GM12878 (cell line): ENCODE measurements at regions not wholly inside any gene's neighbourhood (a gene's known extent, or its start where the extent isn't known, plus 50 kb on each side); places are given as distances from the start of the nearest gene placed in this dataset.

Source experiments
- ATAC-seq: fragments of 200-7000 bp; cut with Tn5 transposase; 3 replicates; pipeline ENCODE4 v1.9.1; 2020; ENCODE audit warnings: mild to moderate bottlenecking, moderate library complexity
- BruUV-seq: library from RNA; stranded (reverse); fragments of 400-500 nt; replicated peaks from 2 replicates; lab custom pipeline; 2021; lab: Mats Ljungman, UMichigan
- CTCF ChIA-PET: fragments of 300-600 bp; sonication (Branson Sonifier 250); formaldehyde crosslinking; extraction: SDS; loops from one replicate; lab custom pipeline; 2021; ENCODE audit warnings: inconsistent platforms; lab: Yijun Ruan, JAX
- POLR2A ChIA-PET: fragments of 350-600 bp; formaldehyde crosslinking; extraction: SDS; loops from one replicate; lab custom pipeline; 2021; ENCODE audit warnings: inconsistent platforms; lab: Charles Lee
- RAD21 ChIA-PET: fragments of 300-600 bp; sonication (Branson Sonifier 250); formaldehyde crosslinking; loops from one replicate; lab custom pipeline; 2023; ENCODE audit warnings: antibody characterized with exemption; ENCODE audit not compliant: unreplicated experiment; lab: Charles Lee
- SMC1A ChIA-PET: fragments of 300-600 bp; sonication (Branson Sonifier 250); formaldehyde crosslinking; loops from one replicate; lab custom pipeline; 2023; ENCODE audit not compliant: unreplicated experiment, uncharacterized antibody; lab: Charles Lee
- DNase-seq: peaks from one replicate; pipeline ENCODE4 v3.0.0-alpha.2; 2011; ENCODE audit warnings: low read depth, low spot score
- FAIRE-seq: peaks from 3 replicates; lab custom pipeline; 2011; peaks lifted over from hg19 to GRCh38; lab: Jason Lieb, UNC
- H2AFZ ChIP-seq: 2 replicates; pipeline ENCODE4 v1.6.0; 2011; ENCODE audit warnings: low read depth, low read length, control low read depth; ENCODE audit not compliant: control insufficient read depth
- H3K27ac ChIP-seq: 2 replicates; pipeline ENCODE4 v1.5.1; 2011; ENCODE audit warnings: control low read depth; ENCODE audit not compliant: control insufficient read depth, insufficient read depth
- H3K27me3 ChIP-seq, 2 experiments: replicated peaks in 1 of 2; 2 replicates each; pipeline versions ENCODE4 v1.6.0 to v1.6.1; 2011; ENCODE audit warnings: low read length in 1 of 2; ENCODE audit not compliant: control insufficient read depth in 2 of 2, insufficient read depth in 2 of 2
- H3K36me3 ChIP-seq, 2 experiments: 2 replicates each; pipeline ENCODE4 v1.5.1; 2011; ENCODE audit warnings: low read length in 1 of 2; ENCODE audit not compliant: control insufficient read depth in 2 of 2, insufficient read depth in 2 of 2
- H3K4me1 ChIP-seq: 2 replicates; pipeline ENCODE4 v1.6.1; 2011; ENCODE audit warnings: mild to moderate bottlenecking, low read length, moderate library complexity, mixed read lengths; ENCODE audit not compliant: control insufficient read depth, insufficient read depth
- H3K4me2 ChIP-seq: 2 replicates; pipeline ENCODE4 v1.6.0; 2011; ENCODE audit warnings: control low read depth; ENCODE audit not compliant: control insufficient read depth, insufficient read depth
- H3K4me3 ChIP-seq: fragments of 200-600 bp; sonication (generic); 2 replicates; pipeline ENCODE4 v1.5.1; 2016
- H3K79me2 ChIP-seq: 2 replicates; pipeline ENCODE4 v1.6.0; 2011; ENCODE audit warnings: low read length; ENCODE audit not compliant: control insufficient read depth, insufficient read depth
- H3K9ac ChIP-seq: 2 replicates; pipeline ENCODE4 v1.8.0; 2011; ENCODE audit warnings: low read length, control low read depth, mixed read lengths; ENCODE audit not compliant: control insufficient read depth, insufficient read depth
- H3K9me3 ChIP-seq: replicated peaks from 3 replicates; pipeline ENCODE4 v1.5.1; 2011; ENCODE audit warnings: mild to moderate bottlenecking, low read length; ENCODE audit not compliant: control insufficient read depth, insufficient read depth
- H4K20me1 ChIP-seq: 2 replicates; pipeline ENCODE4 v1.6.0; 2011; ENCODE audit not compliant: control insufficient read depth, insufficient read depth
- BCL11A ChIP-seq: IDR thresholded peaks from 2 replicates; pipeline ENCODE4 v1.6.1; 2011; ENCODE audit warnings: low read depth, low read length
- HDAC6 ChIP-seq: fragments of 200-600 bp; sonication (generic); IDR thresholded peaks from one replicate; pipeline ENCODE4 v1.8.0; 2017; ENCODE audit warnings: antibody characterized with exemption; ENCODE audit not compliant: unreplicated experiment
- NFYB ChIP-seq: IDR thresholded peaks from 2 replicates; pipeline ENCODE4 v1.6.1; 2011; ENCODE audit warnings: low read depth, mild to moderate bottlenecking, low read length, improper control_type of control experiment, moderate library complexity; ENCODE audit not compliant: insufficient read depth
- NR2C1 ChIP-seq: fragments of 450-650 bp; IDR thresholded peaks from 2 replicates; pipeline ENCODE4 v1.6.1; 2017; ENCODE audit warnings: antibody characterized with exemption, mild to moderate bottlenecking, moderate library complexity
- TAF1 ChIP-seq: IDR thresholded peaks from 2 replicates; pipeline ENCODE4 v1.6.1; 2011; ENCODE audit warnings: mild to moderate bottlenecking, low read depth, low read length, borderline replicate concordance
- YY1 ChIP-seq: IDR thresholded peaks from 2 replicates; pipeline ENCODE4 v1.6.1; 2011; ENCODE audit warnings: low read depth, mild to moderate bottlenecking, low read length
- ZBTB4 ChIP-seq: fragments of 450-650 bp; formaldehyde crosslinking; IDR thresholded peaks from 2 replicates; pipeline ENCODE4 v1.4.0; 2022; ENCODE audit warnings: mild to moderate bottlenecking, moderate library complexity
- WGBS: methylation state at CpG from one replicate; pipeline ENCODE4 v1.1.6; 2016; ENCODE audit warnings: low lambda C conversion rate; ENCODE audit not compliant: insufficient replicate concordance, insufficient coverage; ENCODE audit errors: missing lambda C conversion rate; 5-methylcytosine and 5-hydroxymethylcytosine counted together
- in situ Hi-C: fragments of 300-500 bp; cut with MboI; formaldehyde crosslinking; loops from 9 replicates; pipeline ENCODE4 v1.14.3; 2018; ENCODE audit warnings: mixed read lengths
- intact Hi-C: fragments of 100-400 bp; cut with micrococcal nuclease; formaldehyde crosslinking; loops from one replicate; pipeline ENCODE4 v1.14.2; 2022; ENCODE audit not compliant: unreplicated experiment

DNA sequence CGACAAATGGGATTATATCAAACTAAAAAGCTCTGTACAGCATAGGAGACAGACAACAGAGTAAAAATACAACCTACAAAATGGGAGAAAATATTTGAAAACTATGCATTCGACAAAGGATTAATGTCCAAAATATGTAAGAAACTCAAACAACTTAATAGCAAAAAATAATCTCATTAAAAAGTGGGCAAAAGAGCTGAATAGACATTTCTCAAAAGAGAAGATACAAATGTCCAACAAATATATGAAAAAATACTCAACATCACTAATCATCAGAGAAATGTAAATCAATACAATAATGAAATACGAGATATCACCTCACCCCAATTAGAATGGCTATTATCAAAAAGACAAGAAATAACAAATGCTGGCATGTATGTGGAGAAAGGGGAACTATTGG, 272.9 kb downstream of the KLHL13 start:
- no peak overlapping the region for H3K4me2 ChIP-seq
- H3K4me3 ChIP-seq = no peak overlapping the region
- no peaks in the 10 kb centered on the region for H3K27me3 ChIP-seq
- H3K79me2 ChIP-seq = no peaks in the 10 kb centered on the region
- ChIA-PET SMC1A (no interaction called here), CTCF (no interaction called here), POLR2A (no interaction called here), RAD21 (no interaction called here)
- in situ Hi-C loops = no loop called here
- H2AFZ ChIP-seq = no peak overlapping the region
- no peak for TF ChIP-seq TAF1
- no peak for TF ChIP-seq ZBTB4
- TF ChIP-seq BCL11A = no peak
- no peak for TF ChIP-seq NFYB
- TF ChIP-seq HDAC6 = no peak
- no peak for TF ChIP-seq NR2C1
- no peak for TF ChIP-seq YY1
- 13% methylated on average over 3 of the region's 3 CpGs for WGBS
- ATAC-seq (no peak), DNase-seq (no peak), FAIRE-seq (no peak)
- no peaks in the 10 kb centered on the region for H3K36me3 ChIP-seq
- no peaks in the 10 kb centered on the region for H3K4me1 ChIP-seq
- intact Hi-C loops = no loop called here
- no TSS peak for BruUV-seq
- no peak overlapping the region for H3K27ac ChIP-seq
- no peaks in the 10 kb centered on the region for H4K20me1 ChIP-seq
- no peaks in the 10 kb centered on the region for H3K9me3 ChIP-seq
- H3K9ac ChIP-seq = no peak overlapping the region
